Right ventricle myocardium superior (tissue), 1 donor: ENCODE measurements at regions not wholly inside any gene's neighbourhood (a gene's known extent, or its start where the extent isn't known, plus 50 kb on each side); places are given as distances from the start of the nearest gene placed in this dataset.

Experiments
- ATAC-seq: fragments of 200-7000 bp; cut with Tn5 transposase; one replicate; pipeline ENCODE4 v1.9.1; 2020; ENCODE audit warnings: mild to moderate bottlenecking; ENCODE audit not compliant: poor library complexity
- DNase-seq: peaks from one replicate; pipeline ENCODE4 v3.0.0-alpha.2; 2020
- intact Hi-C: fragments of 100-400 bp; cut with DNase I; formaldehyde crosslinking; loops from one replicate; pipeline ENCODE4 v1.11.2; 2022
- donor health status: DM: no; HTN: yes; CAD: no; lungs with severe emphysema.

GRCh38 chr3:178044320-178044719 lies 491.9 kb upstream of the KCNMB2 start:
- no peak for ATAC-seq
- intact Hi-C loops, result no loop called here
- no peak for DNase-seq

- no peak for ATAC-seq
- intact Hi-C loops, result no loop called here
- DNase-seq, result no peak
These were observed 488.7 kb upstream of the KCNMB2 start for GRCh38 chr3:178047496-178047895.

- DNase-seq (no peak), ATAC-seq (no peak)
- intact Hi-C loops, result no loop called here
These were observed 487.5 kb upstream of the KCNMB2 start for GRCh38 chr3:178048768-178049167.

- DNase-seq, result no peak
- no peak for ATAC-seq
- intact Hi-C loops, result no loop called here
These were observed 481.8 kb upstream of the KCNMB2 start for GRCh38 chr3:178054471-178054870.

GRCh38 chr3:178055939-178056338 lies 480.3 kb upstream of the KCNMB2 start:
- ATAC-seq (no peak), DNase-seq (no peak)
- intact Hi-C loops, result no loop called here

- DNase-seq (no peak), ATAC-seq (no peak)
- intact Hi-C loops, result no loop called here
These were observed 479.4 kb upstream of the KCNMB2 start for GRCh38 chr3:178056868-178057267.

- DNase-seq (no peak), ATAC-seq (no peak)
- intact Hi-C loops, result no loop called here
These were observed 477.6 kb upstream of the KCNMB2 start for GRCh38 chr3:178058629-178059028.

GRCh38 chr3:178059119-178059518 lies 477.1 kb upstream of the KCNMB2 start:
- DNase-seq (no peak), ATAC-seq (peak; percentile 28)
- intact Hi-C loops, result no loop called here

- ATAC-seq (no peak), DNase-seq (no peak)
- intact Hi-C loops, result no loop called here
These were observed 476.4 kb upstream of the KCNMB2 start for GRCh38 chr3:178059836-178060235.

GRCh38 chr3:178060407-178060806 lies 475.8 kb upstream of the KCNMB2 start:
- intact Hi-C loops, result no loop called here
- ATAC-seq (peak; percentile 88), DNase-seq (no peak)

- ATAC-seq (no peak), DNase-seq (no peak)
These were observed 474.1 kb upstream of the KCNMB2 start for GRCh38 chr3:178062126-178062525.

GRCh38 chr3:178063461-178063860 lies 472.8 kb upstream of the KCNMB2 start:
- DNase-seq (no peak), ATAC-seq (no peak)
- intact Hi-C loops, result no loop called here

More at GRCh38 chr3:178062126-178062525, 474.1 kb upstream of the KCNMB2 start:
- intact Hi-C loops, result no loop called here

GRCh38 chr3:178067721-178068120 lies 468.5 kb upstream of the KCNMB2 start:
- DNase-seq (no peak), ATAC-seq (no peak)

GRCh38 chr3:178072391-178073305 lies 463.6 kb upstream of the KCNMB2 start:
- ATAC-seq (no peak), DNase-seq (no peak)
- intact Hi-C loops, result no loop called here

More at GRCh38 chr3:178067721-178068120, 468.5 kb upstream of the KCNMB2 start:
- intact Hi-C loops, result no loop called here

- no peak for ATAC-seq
- intact Hi-C loops, result no loop called here
- no peak for DNase-seq
These were observed 462.9 kb upstream of the KCNMB2 start for GRCh38 chr3:178073366-178073765.

GRCh38 chr3:178075344-178075743 lies 460.9 kb upstream of the KCNMB2 start:
- no peak for DNase-seq
- ATAC-seq, result no peak
- intact Hi-C loops, result no loop called here

GRCh38 chr3:178078953-178079352 lies 457.3 kb upstream of the KCNMB2 start:
- ATAC-seq (peak; percentile 73), DNase-seq (no peak)
- intact Hi-C loops, result no loop called here

GRCh38 chr3:178079966-178080365 lies 456.3 kb upstream of the KCNMB2 start:
- intact Hi-C loops, result no loop called here
- no peak for ATAC-seq
- DNase-seq, result no peak

GRCh38 chr3:178082326-178082906 lies 453.8 kb upstream of the KCNMB2 start:
- ATAC-seq (no peak), DNase-seq (no peak)
- intact Hi-C loops, result no loop called here
